ENCODE measurements at regions not wholly inside any gene's neighbourhood (a gene's known extent, or its start where the extent isn't known, plus 50 kb on each side); places are given as distances from the start of the nearest gene placed in this dataset.
"Not testable (repeated sequence)": the region's sequence is repeated elsewhere in the genome, so short reads cannot be mapped to it uniquely, and the experiment has no call there.

- DNase-seq: no peak
These were observed 422.1 kb downstream of the RAB38 start for GRCh38 chr11:87753143-87753542.

GRCh38 chr11:87743007-87743406 lies 432.2 kb downstream of the RAB38 start:
- no peak for DNase-seq

- no peak for DNase-seq
These were observed 434.3 kb downstream of the RAB38 start for GRCh38 chr11:87740968-87741367.

GRCh38 chr11:87740451-87740850 lies 434.8 kb downstream of the RAB38 start:
- DNase-seq: no peak

GRCh38 chr11:87739766-87740165 lies 435.5 kb downstream of the RAB38 start:
- no peak for DNase-seq

GRCh38 chr11:87739261-87739660 lies 436.0 kb downstream of the RAB38 start:
- no peak for DNase-seq

- DNase-seq: no peak
These were observed 438.3 kb downstream of the RAB38 start for GRCh38 chr11:87736928-87737327.

GRCh38 chr11:87726506-87726905 lies 448.7 kb downstream of the RAB38 start:
- no peak for DNase-seq

- no peak for DNase-seq
These were observed 450.9 kb downstream of the RAB38 start for GRCh38 chr11:87724358-87724757.

- DNase-seq: peak in 1 of 5 donors; percentile 4
These were observed 452.3 kb downstream of the RAB38 start for GRCh38 chr11:87722756-87723565.

GRCh38 chr11:87719326-87720073 lies 455.7 kb downstream of the RAB38 start:
- no peak for DNase-seq

- no peak for DNase-seq
These were observed 462.4 kb downstream of the RAB38 start for GRCh38 chr11:87712802-87713202.

GRCh38 chr11:87712391-87712790 lies 462.9 kb downstream of the RAB38 start:
- DNase-seq: no peak

GRCh38 chr11:87703589-87703988 lies 471.7 kb downstream of the RAB38 start:
- DNase-seq: not testable (repeated sequence)

- no peak for DNase-seq
These were observed 499.2 kb downstream of the RAB38 start for GRCh38 chr11:87675993-87676392.

GRCh38 chr11:87666730-87667129 lies 508.5 kb downstream of the RAB38 start:
- no peak for DNase-seq

GRCh38 chr11:87662287-87662686 lies 513.0 kb downstream of the RAB38 start:
- no peak for DNase-seq

GRCh38 chr11:87660926-87661660 lies 514.1 kb downstream of the RAB38 start:
- no peak for DNase-seq

GRCh38 chr11:87659807-87660206 lies 515.4 kb downstream of the RAB38 start:
- no peak for DNase-seq

GRCh38 chr11:87645626-87646025 lies 529.6 kb downstream of the RAB38 start:
- DNase-seq: no peak

- DNase-seq: no peak
These were observed 535.4 kb downstream of the RAB38 start for GRCh38 chr11:87639753-87640364.

GRCh38 chr11:87635001-87635400 lies 540.2 kb downstream of the RAB38 start:
- no peak for DNase-seq

- DNase-seq: no peak
These were observed 540.9 kb downstream of the RAB38 start for GRCh38 chr11:87634331-87634730.
